ENCODE measurements at regions not wholly inside any gene's neighbourhood (a gene's known extent, or its start where the extent isn't known, plus 50 kb on each side); places are given as distances from the start of the nearest gene placed in this dataset.

DNA sequence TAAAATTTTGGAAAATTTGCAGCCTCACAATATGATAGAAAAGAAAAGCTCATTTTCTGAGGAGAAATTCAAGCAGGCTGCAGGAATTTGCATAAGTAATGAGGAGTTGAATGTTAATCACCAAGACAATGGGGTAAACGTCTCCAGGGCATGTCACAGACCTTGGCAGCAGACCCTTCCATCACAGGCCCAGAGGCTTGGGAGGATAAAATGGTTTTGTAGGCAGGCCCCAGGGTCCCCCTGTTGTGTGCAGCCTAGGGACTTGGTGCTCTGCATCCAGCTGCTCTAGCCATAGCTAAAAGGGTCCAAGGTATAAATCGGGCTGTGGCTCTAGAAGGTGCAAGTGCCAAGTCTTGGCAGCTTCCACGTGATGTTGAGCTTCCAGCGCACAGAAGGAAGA is 112.2 kb upstream of the FMN2 start:
- Histone ChIP-seq H4K8ac (ENCODE audit: extremely low read depth, insufficient read depth, low read length) (no peak overlapping the region), H3K23ac (ENCODE audit: insufficient read length) (no peak overlapping the region), H3K56ac (replicated peaks; ENCODE audit: insufficient read length, low read depth, low read length) (no peak overlapping the region), H3K4me3 (ENCODE audit: extremely low read depth in 1 of 4, insufficient read depth in 2 of 4, low read depth in 3 of 4, low read length in 4 of 4) (no peak overlapping the region), H2BK20ac (ENCODE audit: low read length) (no peak overlapping the region), H4K5ac (ENCODE audit: insufficient read length, low read depth, low read length) (no peak overlapping the region), H3K4ac (replicated peaks; ENCODE audit: insufficient read length, low read depth, low read length) (no peak overlapping the region), H3K4me2 (ENCODE audit: insufficient read depth in 1 of 2, low read depth in 2 of 2, low read length in 2 of 2) (no peak overlapping the region), H3K79me1 (ENCODE audit: low read depth, low read length) (no peaks in the 10 kb centered on the region), H3K79me2 (ENCODE audit: control insufficient read depth in 1 of 2, insufficient read depth in 2 of 2, low read length in 2 of 2) (no peaks in the 10 kb centered on the region), H2AFZ (ENCODE audit: low read length) (no peak overlapping the region), H2BK5ac (ENCODE audit: low read depth, low read length) (no peak overlapping the region), H3K27ac (ENCODE audit: low read depth, low read length) (no peak overlapping the region), H2BK15ac (ENCODE audit: low read length) (no peak overlapping the region), H3K27me3 (replicated peaks in 1 of 4; ENCODE audit: control insufficient read depth in 3 of 4, extremely low read depth in 1 of 4, insufficient read depth in 3 of 4, low read length in 3 of 4) (peaks cover 0 to 1% (median 0%) of the 10 kb centered on the region in 4 experiments; a peak in 1 of 7 replicates), H3K9ac (replicated peaks in 1 of 4; ENCODE audit: extremely low read depth in 1 of 4, low read depth in 3 of 4, low read length in 3 of 4) (no peak overlapping the region), H4K91ac (replicated peaks; ENCODE audit: insufficient read length, low read length) (no peak overlapping the region), H2AK5ac (ENCODE audit: low read depth, low read length) (no peak overlapping the region), H3K36me3 (ENCODE audit: control insufficient read depth in 2 of 4, insufficient read depth in 4 of 4, low read length in 3 of 4) (peaks cover 0 to 6% (median 0%) of the 10 kb centered on the region in 4 experiments; a peak in 1 of 8 replicates), H3K4me1 (replicated peaks in 1 of 4; ENCODE audit: control insufficient read depth in 3 of 4, insufficient read depth in 4 of 4, low read length in 3 of 4) (no peaks in the 10 kb centered on the region), H3K14ac (ENCODE audit: insufficient read length) (no peak overlapping the region), H3K18ac (ENCODE audit: extremely low read depth, low read length) (no peak overlapping the region), H4K20me1 (replicated peaks in 1 of 2; ENCODE audit: control insufficient read depth in 1 of 2, insufficient read depth in 2 of 2, low read length in 2 of 2) (no peaks in the 10 kb centered on the region), H2BK120ac (replicated peaks; ENCODE audit: low read depth, low read length) (no peak overlapping the region), H3K23me2 (ENCODE audit: low read depth, low read length) (no peaks in the 10 kb centered on the region; the same call in 1 of the 2 replicates), H2BK12ac (ENCODE audit: low read depth, low read length) (no peak overlapping the region), H3K9me3 (ENCODE audit: insufficient read depth in 2 of 2, low read depth in 1 of 2, low read length in 1 of 2) (peaks cover 36 to 54% of the 10 kb centered on the region in 2 experiments)
- POLR2A ChIA-PET (ENCODE audit: partially characterized antibody): no interaction called here
- DNase-seq (ENCODE audit: low read depth in 1 of 2, low spot score in 2 of 2) (no peak), FAIRE-seq (no peak)
- WGBS, 2 experiments (ENCODE audit: extremely low coverage in 1 of 2, insufficient coverage in 1 of 2, insufficient read length in 1 of 2, insufficient replicate concordance in 2 of 2, low coverage in 1 of 2, low lambda C conversion rate in 2 of 2, missing lambda C conversion rate in 1 of 2): 94% methylated on average over 4 of the region's 4 CpGs; no CpG with 5 or more reads in 1 of the 2 experiments
- TF ChIP-seq, protein P1, sequence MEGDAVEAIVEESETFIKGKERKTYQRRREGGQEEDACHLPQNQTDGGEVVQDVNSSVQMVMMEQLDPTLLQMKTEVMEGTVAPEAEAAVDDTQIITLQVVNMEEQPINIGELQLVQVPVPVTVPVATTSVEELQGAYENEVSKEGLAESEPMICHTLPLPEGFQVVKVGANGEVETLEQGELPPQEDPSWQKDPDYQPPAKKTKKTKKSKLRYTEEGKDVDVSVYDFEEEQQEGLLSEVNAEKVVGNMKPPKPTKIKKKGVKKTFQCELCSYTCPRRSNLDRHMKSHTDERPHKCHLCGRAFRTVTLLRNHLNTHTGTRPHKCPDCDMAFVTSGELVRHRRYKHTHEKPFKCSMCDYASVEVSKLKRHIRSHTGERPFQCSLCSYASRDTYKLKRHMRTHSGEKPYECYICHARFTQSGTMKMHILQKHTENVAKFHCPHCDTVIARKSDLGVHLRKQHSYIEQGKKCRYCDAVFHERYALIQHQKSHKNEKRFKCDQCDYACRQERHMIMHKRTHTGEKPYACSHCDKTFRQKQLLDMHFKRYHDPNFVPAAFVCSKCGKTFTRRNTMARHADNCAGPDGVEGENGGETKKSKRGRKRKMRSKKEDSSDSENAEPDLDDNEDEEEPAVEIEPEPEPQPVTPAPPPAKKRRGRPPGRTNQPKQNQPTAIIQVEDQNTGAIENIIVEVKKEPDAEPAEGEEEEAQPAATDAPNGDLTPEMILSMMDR (IDR thresholded peaks at IDR 0.05; ENCODE audit: control extremely low read depth in 1 of 3, insufficient read depth in 1 of 3, low read depth in 1 of 3, low read length in 3 of 3): no peak
- no peak for TF ChIP-seq BACH1 (IDR thresholded peaks at IDR 0.05; ENCODE audit: low read length)
- no peak for TF ChIP-seq ASH2L (IDR thresholded peaks at IDR 0.05; ENCODE audit: low read length)
- no peak for TF ChIP-seq NANOG (IDR thresholded peaks at IDR 0.05; ENCODE audit: insufficient read depth, low read depth, low read length, poor library complexity, severe bottlenecking)
- no peak for TF ChIP-seq TAF1 (IDR thresholded peaks at IDR 0.05; ENCODE audit: low read depth, low read length)
- no peak for TF ChIP-seq JUND (IDR thresholded peaks at IDR 0.05; ENCODE audit: low read length)
- no peak for TF ChIP-seq GABPA (IDR thresholded peaks at IDR 0.05; ENCODE audit: borderline replicate concordance, insufficient read depth, low read length)
- TF ChIP-seq SP1 (IDR thresholded peaks at IDR 0.05; ENCODE audit: low read depth, low read length): no peak
- TF ChIP-seq CHD2 (IDR thresholded peaks at IDR 0.05; ENCODE audit: low read length): no peak
- no peak for TF ChIP-seq EP300 (IDR thresholded peaks at IDR 0.05; ENCODE audit: borderline replicate concordance in 1 of 2, low read depth in 2 of 2, low read length in 2 of 2)
- TF ChIP-seq SIRT6 (IDR thresholded peaks at IDR 0.05; ENCODE audit: low read length): no peak
- no peak for TF ChIP-seq EZH2 (IDR thresholded peaks at IDR 0.05; ENCODE audit: low read depth, low read length, severe bottlenecking)
- no peak for TF ChIP-seq SUZ12 (IDR thresholded peaks at IDR 0.05; ENCODE audit: low read length)
- CTCF ChIA-PET (ENCODE audit: partially characterized antibody): interaction anchor here (5.1 to 9.1 kb wide), 2 partner anchors 8 to 27 kb away, joined by 20 to 131 read pairs; no protein-coding TSS in a partner anchor

Measured in H1 (cell line).